CD14-positive monocyte (primary cell): ENCODE measurements at regions not wholly inside any gene's neighbourhood (a gene's known extent, or its start where the extent isn't known, plus 50 kb on each side); places are given as distances from the start of the nearest gene placed in this dataset.
"Not testable (repeated sequence)": the region's sequence is repeated elsewhere in the genome, so short reads cannot be mapped to it uniquely, and the experiment has no call there.

Experiments
- DNase-seq, 3 donors: peaks; one replicate each; pipeline ENCODE4 v3.0.0-alpha.2; 2011 to 2022
- H2AFZ ChIP-seq: 2 replicates; pipeline ENCODE4 v1.6.0; 2012; ENCODE audit warnings: mild to moderate bottlenecking, low read depth, low read length, inconsistent platforms; ENCODE audit not compliant: insufficient read depth, poor library complexity, severe bottlenecking
- H3K27ac ChIP-seq, 2 donors: 1 replicate in 1 of 2; 2 replicates in 1 of 2; pipeline ENCODE4 v1.5.1; 2012 to 2013; ENCODE audit warnings: low read length in 2 of 2, control low read depth in 1 of 2, inconsistent platforms in 1 of 2, low read depth in 1 of 2, mild to moderate bottlenecking in 1 of 2
- H3K27me3 ChIP-seq, 2 donors: one replicate each; pipeline versions ENCODE4 v1.6.0 to v1.6.1; 2011 to 2013; ENCODE audit warnings: low read length in 2 of 2; ENCODE audit not compliant: control insufficient read depth in 2 of 2, insufficient read depth in 2 of 2
- H3K36me3 ChIP-seq, 2 donors: replicated peaks in 1 of 2; 1 replicate in 1 of 2; 2 replicates in 1 of 2; pipeline versions ENCODE4 v1.5.1 to v1.6.1; 2012 to 2013; ENCODE audit warnings: low read length in 2 of 2, control low read depth in 1 of 2, inconsistent platforms in 1 of 2, mild to moderate bottlenecking in 1 of 2; ENCODE audit not compliant: insufficient read depth in 2 of 2, control insufficient read depth in 1 of 2
- H3K4me1 ChIP-seq, 2 donors: 1 replicate in 1 of 2; 2 replicates in 1 of 2; pipeline versions ENCODE4 v1.5.1 to v1.6.1; 2012 to 2013; ENCODE audit warnings: low read length in 2 of 2, control low read depth in 1 of 2, inconsistent platforms in 1 of 2, mild to moderate bottlenecking in 1 of 2, moderate library complexity in 1 of 2; ENCODE audit not compliant: insufficient read depth in 2 of 2, control insufficient read depth in 1 of 2
- H3K4me2 ChIP-seq: replicated peaks from 2 replicates; pipeline ENCODE3; 2012; ENCODE audit warnings: low read length, moderate library complexity, mild to moderate bottlenecking; ENCODE audit not compliant: poor library complexity, severe bottlenecking; ENCODE audit errors: extremely low read depth
- H3K4me3 ChIP-seq, 3 experiments: fragments of 200-600 bp in 1 of 3; sonication (generic) in 1 of 3; replicated peaks in 1 of 3; 1 replicate in 2 of 3; 2 replicates in 1 of 3; pipeline ENCODE4 v1.5.1; 2011 to 2013; ENCODE audit warnings: low read length in 3 of 3, mild to moderate bottlenecking in 3 of 3, control low read depth in 2 of 3, low read depth in 2 of 3, inconsistent platforms in 1 of 3, moderate library complexity in 1 of 3
- H3K79me2 ChIP-seq: 2 replicates; pipeline ENCODE4 v1.6.0; 2012; ENCODE audit warnings: mild to moderate bottlenecking, control low read depth, inconsistent platforms, low read length, moderate library complexity; ENCODE audit not compliant: insufficient read depth
- H3K9ac ChIP-seq: 2 replicates; pipeline ENCODE4 v1.6.0; 2017; ENCODE audit warnings: low read length, mild to moderate bottlenecking; ENCODE audit not compliant: insufficient read depth, poor library complexity, severe bottlenecking
- H3K9me3 ChIP-seq, 2 donors: replicated peaks in 1 of 2; 1 replicate in 1 of 2; 2 replicates in 1 of 2; pipeline versions ENCODE4 v1.5.1 to v1.6.1; 2012 to 2013; ENCODE audit warnings: low read length in 2 of 2, control low read depth in 1 of 2; ENCODE audit not compliant: control insufficient read depth in 1 of 2, insufficient read depth in 1 of 2
- H4K20me1 ChIP-seq: 2 replicates; pipeline ENCODE4 v1.6.0; 2012; ENCODE audit warnings: mild to moderate bottlenecking, low read length, control low read depth, moderate library complexity; ENCODE audit not compliant: insufficient read depth
- H3K27ac Mint-ChIP-seq, 7 donors: one replicate each; pipeline ENCODE4 v1.8.0; 2020; ENCODE audit warnings: mild to moderate bottlenecking in 7 of 7, mixed read lengths in 7 of 7, moderate library complexity in 6 of 7, inconsistent platforms in 2 of 7
- H3K27me3 Mint-ChIP-seq, 3 donors: one replicate each; pipeline ENCODE4 v1.8.0; 2021 to 2022; ENCODE audit warnings: low read depth in 3 of 3, mild to moderate bottlenecking in 3 of 3, mixed read lengths in 3 of 3, moderate library complexity in 3 of 3, inconsistent platforms in 1 of 3
- H3K36me3 Mint-ChIP-seq, 2 donors: one replicate each; pipeline ENCODE4 v1.8.0; 2020; ENCODE audit warnings: mixed read lengths in 2 of 2, inconsistent platforms in 1 of 2, mild to moderate bottlenecking in 1 of 2
- H3K4me1 Mint-ChIP-seq: one replicate; pipeline ENCODE4 v1.8.0; 2020; ENCODE audit warnings: mild to moderate bottlenecking, mixed read lengths
- H3K4me3 Mint-ChIP-seq, 2 donors: one replicate each; pipeline ENCODE4 v1.8.0; 2020; ENCODE audit warnings: mild to moderate bottlenecking in 2 of 2, mixed read lengths in 2 of 2, moderate library complexity in 1 of 2
- H3K9me3 Mint-ChIP-seq, 7 donors: one replicate each; pipeline ENCODE4 v1.8.0; 2020 to 2022; ENCODE audit warnings: mixed read lengths in 7 of 7, mild to moderate bottlenecking in 6 of 7, moderate library complexity in 6 of 7, inconsistent platforms in 2 of 7
- CTCF ChIP-seq: fragments of 200-600 bp; IDR thresholded peaks from one replicate; pipeline ENCODE4 v1.8.0; 2022; ENCODE audit warnings: antibody characterized with exemption, mild to moderate bottlenecking
- WGBS: methylation state at CpG from one replicate; pipeline ENCODE4 v1.1.5; 2013; ENCODE audit warnings: missing lambda C conversion rate; ENCODE audit not compliant: insufficient coverage; 5-methylcytosine and 5-hydroxymethylcytosine counted together
- intact Hi-C, 2 donors: fragments of 100-400 bp; cut with micrococcal nuclease; formaldehyde crosslinking; loops; one replicate each; pipeline versions ENCODE4 v1.15.0 to v1.15.1; 2023

GRCh38 chr11:87535513-87535912, 497.8 kb downstream of the TMEM135 start:
- no peak overlapping the region for H3K4me2 ChIP-seq
- no peaks in the 10 kb centered on the region for H3K36me3 ChIP-seq
- Mint-ChIP-seq H3K27ac (no peak overlapping the region), H3K36me3 (no peaks in the 10 kb centered on the region), H3K4me1 (peaks cover 7% of the 10 kb centered on the region), H3K9me3 (peaks cover 0 to 5% (median 0%) of the 10 kb centered on the region in 7 donors), H3K4me3 (no peak overlapping the region), H3K27me3 (no peaks in the 10 kb centered on the region)
- H3K27ac ChIP-seq = no peak overlapping the region
- H4K20me1 ChIP-seq = no peaks in the 10 kb centered on the region
- H3K4me3 ChIP-seq = no peak overlapping the region
- H3K4me1 ChIP-seq = no peaks in the 10 kb centered on the region
- no peaks in the 10 kb centered on the region for H3K27me3 ChIP-seq
- H2AFZ ChIP-seq = no peak overlapping the region
- no peaks in the 10 kb centered on the region for H3K9me3 ChIP-seq
- intact Hi-C loops = no loop called here
- DNase-seq = no peak
- no peaks in the 10 kb centered on the region for H3K79me2 ChIP-seq
- no peak overlapping the region for H3K9ac ChIP-seq
- no CpG with 5 or more reads among the region's 4 CpGs for WGBS
- TF ChIP-seq CTCF = no peak

GRCh38 chr11:87531835-87532234, 494.1 kb downstream of the TMEM135 start:
- H3K9ac ChIP-seq, H3K36me3 ChIP-seq, H4K20me1 ChIP-seq, intact Hi-C loops, H3K4me2 ChIP-seq, H3K27ac Mint-ChIP-seq, H3K4me3 ChIP-seq, H3K4me1 Mint-ChIP-seq, H3K27me3 ChIP-seq, H3K4me1 ChIP-seq, H3K79me2 ChIP-seq, H2AFZ ChIP-seq, DNase-seq, H3K27me3 Mint-ChIP-seq, H3K27ac ChIP-seq, H3K36me3 Mint-ChIP-seq, H3K4me3 Mint-ChIP-seq: not testable (repeated sequence)
- peaks cover 3 to 20% (median 12%) of the 10 kb centered on the region in 7 donors for H3K9me3 Mint-ChIP-seq
- H3K9me3 ChIP-seq = peaks cover 10 to 20% of the 10 kb centered on the region in 2 donors
